Pancreas (tissue), 10 donors: ENCODE measurements at regions not wholly inside any gene's neighbourhood (a gene's known extent, or its start where the extent isn't known, plus 50 kb on each side); places are given as distances from the start of the nearest gene placed in this dataset.

ENCODE experiments used
- ATAC-seq, 4 donors: fragments of 200-7000 bp; cut with Tn5 transposase; one replicate each; pipeline versions ENCODE4 v1.8.0 to v1.9.1; 2020; ENCODE audit warnings: mild to moderate bottlenecking in 4 of 4, moderate library complexity in 4 of 4
- DNase-seq, 6 donors: peaks; one replicate each; pipeline ENCODE4 v3.0.0-alpha.2; 2020
- FAIRE-seq: peaks from 2 replicates; lab custom pipeline; 2012; peaks lifted over from hg19 to GRCh38; lab: Jason Lieb, UNC
- H3K27ac ChIP-seq, 4 donors: fragments of 200-600 bp; sonication (generic); 1 replicate in 3 of 4; 2 replicates in 1 of 4; pipeline versions ENCODE4 v1.5.0 to v1.8.0; 2020
- H3K27me3 ChIP-seq, 4 donors: fragments of 200-600 bp; one replicate each; pipeline ENCODE4 v1.8.0; 2021
- H3K36me3 ChIP-seq, 3 donors: fragments of 200-600 bp; sonication (generic) in 1 of 3; one replicate each; pipeline versions ENCODE4 v1.5.0 to v1.8.0; 2020 to 2021
- H3K4me1 ChIP-seq, 3 donors: fragments of 200-600 bp; one replicate each; pipeline ENCODE4 v1.8.0; 2021
- H3K4me3 ChIP-seq, 4 donors: fragments of 200-600 bp; sonication (generic) in 2 of 4; one replicate each; pipeline versions ENCODE4 v1.5.0 to v1.8.0; 2020 to 2021
- H3K9me3 ChIP-seq, 4 donors: fragments of 200-600 bp; one replicate each; pipeline ENCODE4 v1.8.0; 2021
- WGBS, 2 donors: extraction: QIAGEN DNeasy Blood & Tissue Kit; methylation state at CpG; one replicate each; pipeline ENCODE4 v1.1.7; 2013; 5-methylcytosine and 5-hydroxymethylcytosine counted together
- intact Hi-C, 3 donors: fragments of 100-400 bp; cut with DNase I; formaldehyde crosslinking; loops; one replicate each; pipeline versions ENCODE4 v1.11.1 to v1.14.2; 2022
- TF ChIP-seq, protein P1 (sequence below), 4 donors: fragments of 200-600 bp; sonication (generic) in 3 of 4; IDR thresholded peaks; one replicate each; pipeline versions ENCODE4 v1.5.0 to v1.8.0; 2021; ENCODE audit warnings: antibody characterized with exemption in 4 of 4
- donor health status: healthy with polysubstance abuse.
- donor health status: DM: no; HTN: no; CAD: no; lungs with moderate emphysema.
- donor health status: DM: no; HTN: no; CAD: no.
- donor health status: control.
- donor health status: control.
- donor health status: Bipolar disorder and iron deficiency.
- donor health status: DM: yes; HTN: yes; CAD: no.
- donor health status: DM: no; HTN: no; CAD: no.
- donor health status: DM: no; HTN: no; CAD: no.
- donor health status: DM: yes; HTN: yes; CAD: no.

DNA sequence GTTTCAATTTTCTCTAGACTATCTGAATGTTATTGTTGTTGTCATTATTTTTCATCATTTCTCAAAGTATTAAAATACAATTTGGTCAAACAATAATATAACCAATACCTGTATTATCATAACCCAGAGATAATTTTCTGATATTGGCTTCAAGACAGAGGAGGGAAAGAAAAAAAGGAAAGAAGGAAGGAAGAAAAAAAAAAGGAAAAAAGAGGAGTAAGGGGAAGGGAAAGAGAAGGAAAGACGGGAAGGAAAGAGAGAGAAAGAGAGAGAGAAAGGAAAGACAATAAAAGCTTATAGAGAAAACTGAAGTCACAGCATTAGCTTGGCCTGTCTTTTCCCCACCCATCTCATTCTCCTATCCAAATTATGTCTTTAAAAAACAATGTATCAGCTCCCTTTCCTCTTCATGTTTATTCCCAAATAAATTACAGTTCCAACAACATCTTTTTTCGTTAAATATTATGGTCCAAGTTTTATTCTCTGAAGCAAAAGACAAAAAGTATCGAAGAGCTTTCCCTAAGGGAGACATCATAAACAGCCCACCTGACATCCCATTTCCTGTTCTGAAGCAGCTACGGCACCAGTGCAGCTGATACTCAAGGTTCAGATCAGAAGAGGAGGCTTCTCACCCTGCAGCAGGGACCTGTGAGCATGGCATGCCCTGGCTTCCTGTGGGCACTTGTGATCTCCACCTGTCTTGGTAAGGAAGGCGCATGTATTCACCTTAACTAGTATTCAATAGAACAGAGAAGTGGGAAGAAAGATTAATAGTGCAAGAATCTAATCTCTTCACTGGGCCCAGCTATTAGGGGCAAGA is 308.3 kb downstream of the DAD1 start:
- DNase-seq (no peak), FAIRE-seq (no peak), ATAC-seq (no peak)
- intact Hi-C loops: no loop called here
- TF ChIP-seq, protein P1, sequence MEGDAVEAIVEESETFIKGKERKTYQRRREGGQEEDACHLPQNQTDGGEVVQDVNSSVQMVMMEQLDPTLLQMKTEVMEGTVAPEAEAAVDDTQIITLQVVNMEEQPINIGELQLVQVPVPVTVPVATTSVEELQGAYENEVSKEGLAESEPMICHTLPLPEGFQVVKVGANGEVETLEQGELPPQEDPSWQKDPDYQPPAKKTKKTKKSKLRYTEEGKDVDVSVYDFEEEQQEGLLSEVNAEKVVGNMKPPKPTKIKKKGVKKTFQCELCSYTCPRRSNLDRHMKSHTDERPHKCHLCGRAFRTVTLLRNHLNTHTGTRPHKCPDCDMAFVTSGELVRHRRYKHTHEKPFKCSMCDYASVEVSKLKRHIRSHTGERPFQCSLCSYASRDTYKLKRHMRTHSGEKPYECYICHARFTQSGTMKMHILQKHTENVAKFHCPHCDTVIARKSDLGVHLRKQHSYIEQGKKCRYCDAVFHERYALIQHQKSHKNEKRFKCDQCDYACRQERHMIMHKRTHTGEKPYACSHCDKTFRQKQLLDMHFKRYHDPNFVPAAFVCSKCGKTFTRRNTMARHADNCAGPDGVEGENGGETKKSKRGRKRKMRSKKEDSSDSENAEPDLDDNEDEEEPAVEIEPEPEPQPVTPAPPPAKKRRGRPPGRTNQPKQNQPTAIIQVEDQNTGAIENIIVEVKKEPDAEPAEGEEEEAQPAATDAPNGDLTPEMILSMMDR (IDR thresholded peaks at IDR 0.05): no peak
- Histone ChIP-seq H3K9me3 (no peaks in the 10 kb centered on the region), H3K4me1 (no peaks in the 10 kb centered on the region), H3K4me3 (no peak overlapping the region), H3K36me3 (no peaks in the 10 kb centered on the region), H3K27ac (no peak overlapping the region), H3K27me3 (no peaks in the 10 kb centered on the region)
- 55 to 56% methylated on average over 5 of the region's 5 CpGs for WGBS, 2 donors

DNA sequence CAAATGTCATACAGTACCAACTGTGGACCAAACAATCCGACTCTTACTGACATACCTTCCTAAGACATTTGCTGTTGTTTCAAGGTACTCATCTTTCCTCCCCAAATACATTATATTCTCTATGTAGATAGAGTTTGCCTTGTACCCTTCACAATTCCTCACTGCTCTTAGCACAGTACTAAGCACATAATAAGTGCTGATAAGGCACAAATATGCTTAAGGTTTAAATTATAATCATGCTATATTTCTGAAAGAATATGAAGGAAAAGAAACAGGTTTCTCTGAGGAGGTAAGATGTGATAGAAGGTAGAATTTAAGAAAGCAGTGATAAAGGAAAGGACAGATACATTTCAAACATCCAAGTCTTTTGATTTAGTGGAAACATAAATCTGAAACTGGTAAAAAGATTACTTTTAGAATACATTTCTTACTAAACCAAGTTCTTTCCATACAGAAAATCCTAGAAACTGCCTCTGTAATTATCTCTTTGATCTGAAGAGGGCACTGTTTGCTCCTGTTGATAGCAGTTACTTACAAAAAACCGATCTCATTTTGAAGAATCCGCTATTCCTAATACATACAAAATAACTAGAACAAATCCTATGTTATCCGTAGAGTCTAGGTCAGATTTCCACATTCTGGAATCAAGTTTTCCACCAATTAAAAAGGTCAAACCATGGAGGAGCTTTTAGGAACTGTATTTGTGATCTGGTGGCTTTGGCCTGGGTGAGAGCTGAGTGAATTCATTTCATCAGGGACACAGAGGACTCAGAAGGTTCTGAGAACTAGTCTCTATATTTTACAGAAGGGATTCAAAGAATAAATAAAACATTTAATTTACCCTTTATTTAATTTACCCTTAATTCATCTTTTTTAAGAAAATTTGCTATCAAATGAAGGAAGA is 311.9 kb downstream of the DAD1 start:
- FAIRE-seq (peak; percentile 73), DNase-seq (no peak), ATAC-seq (no peak)
- H3K4me3 ChIP-seq: no peak overlapping the region
- no peaks in the 10 kb centered on the region for H3K4me1 ChIP-seq
- intact Hi-C loops: no loop called here
- H3K9me3 ChIP-seq: no peaks in the 10 kb centered on the region
- TF ChIP-seq, protein P1 (IDR thresholded peaks at IDR 0.05): peak in 3 of 4 donors; percentile 13 to 50 (median 40)
- H3K27me3 ChIP-seq: no peaks in the 10 kb centered on the region
- H3K36me3 ChIP-seq: no peaks in the 10 kb centered on the region
- 30 to 37% methylated on average over 4 of the region's 4 CpGs for WGBS, 2 donors
- no peak overlapping the region for H3K27ac ChIP-seq

DNA sequence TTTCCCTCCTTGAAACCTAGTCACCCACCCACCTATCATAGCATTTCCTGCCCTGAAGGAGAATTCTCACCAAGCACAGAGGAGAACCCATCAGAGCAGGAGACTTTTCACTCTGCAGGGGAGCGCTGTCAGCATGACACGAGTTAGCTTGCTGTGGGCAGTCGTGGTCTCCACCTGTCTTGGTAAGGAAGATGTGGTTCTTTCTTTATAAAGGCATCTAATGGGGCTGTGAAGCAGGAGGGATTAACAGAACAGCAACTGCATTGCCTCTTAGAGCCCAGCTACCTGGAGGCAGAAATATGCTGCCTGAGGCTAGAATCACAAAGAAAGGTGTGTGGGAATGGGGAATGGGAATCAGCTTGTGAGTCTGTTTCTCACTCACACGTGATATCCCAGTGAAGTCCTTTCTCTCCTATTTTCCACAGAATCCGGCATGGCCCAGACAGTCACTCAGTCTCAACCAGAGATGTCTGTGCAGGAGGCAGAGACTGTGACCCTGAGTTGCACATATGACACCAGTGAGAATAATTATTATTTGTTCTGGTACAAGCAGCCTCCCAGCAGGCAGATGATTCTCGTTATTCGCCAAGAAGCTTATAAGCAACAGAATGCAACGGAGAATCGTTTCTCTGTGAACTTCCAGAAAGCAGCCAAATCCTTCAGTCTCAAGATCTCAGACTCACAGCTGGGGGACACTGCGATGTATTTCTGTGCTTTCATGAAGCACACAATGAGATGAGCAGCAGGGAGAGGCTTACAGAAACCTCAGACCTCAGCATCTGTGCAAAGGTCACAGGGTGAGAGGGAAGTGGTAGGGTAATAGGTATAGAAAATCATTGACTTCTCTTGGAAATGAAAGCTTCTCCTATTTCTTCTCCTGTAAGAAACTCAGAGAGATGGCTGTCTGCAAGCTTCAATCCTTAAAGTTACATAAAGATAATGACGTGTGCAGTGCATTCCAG is 316.9 kb downstream of the DAD1 start:
- FAIRE-seq: no peak
- H3K9me3 ChIP-seq: no peaks in the 10 kb centered on the region

DNA sequence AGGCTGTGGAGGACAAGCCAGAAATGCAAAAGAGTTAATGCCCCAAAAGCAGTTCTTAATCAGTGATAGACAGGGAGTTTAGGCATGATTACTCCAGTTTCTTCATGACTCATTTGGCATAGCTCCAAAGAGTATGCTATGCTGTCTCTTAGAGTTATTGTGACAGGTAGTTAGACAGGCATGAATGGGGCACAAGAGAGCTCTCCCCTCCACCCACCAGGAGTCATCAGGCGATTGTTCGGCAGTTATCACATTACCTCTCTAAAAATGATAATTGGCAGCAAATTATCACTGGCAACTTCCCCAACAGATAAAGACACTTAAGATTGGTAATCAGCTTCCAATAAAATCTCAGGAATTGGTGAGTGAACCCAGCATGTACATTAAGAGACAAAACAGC is 320.1 kb downstream of the DAD1 start:
- Histone ChIP-seq H3K27ac (no peak overlapping the region), H3K36me3 (no peaks in the 10 kb centered on the region), H3K4me3 (no peak overlapping the region), H3K4me1 (no peaks in the 10 kb centered on the region), H3K27me3 (no peaks in the 10 kb centered on the region), H3K9me3 (no peaks in the 10 kb centered on the region)
- ATAC-seq (no peak), FAIRE-seq (no peak), DNase-seq (no peak)
- intact Hi-C loops: no loop called here
- 22 to 40% methylated on average over 2 of the region's 2 CpGs for WGBS, 2 donors
- TF ChIP-seq, protein P1 (IDR thresholded peaks at IDR 0.05): no peak

More for the DNA sequence above, 316.9 kb downstream of the DAD1 start:
- Histone ChIP-seq H3K27me3 (no peaks in the 10 kb centered on the region), H3K4me3 (no peak overlapping the region), H3K27ac (no peak overlapping the region), H3K4me1 (no peaks in the 10 kb centered on the region), H3K36me3 (no peaks in the 10 kb centered on the region)
- intact Hi-C loops: no loop called here
- ATAC-seq (no peak), DNase-seq (no peak)
- 44 to 55% methylated on average over 11 of the region's 11 CpGs for WGBS, 2 donors
- TF ChIP-seq, protein P1 (IDR thresholded peaks at IDR 0.05): no peak
